Activated T-cell treated with anti-CD3 and anti-CD28 coated beads for 48 hours (primary cell): ENCODE measurements at regions not wholly inside any gene's neighbourhood (a gene's known extent, or its start where the extent isn't known, plus 50 kb on each side); places are given as distances from the start of the nearest gene placed in this dataset.
"Not testable (repeated sequence)": the region's sequence is repeated elsewhere in the genome, so short reads cannot be mapped to it uniquely, and the experiment has no call there.

ENCODE experiments used
- DNase-seq: peaks from one replicate; pipeline ENCODE4 v3.0.0-alpha.2; 2020; ENCODE audit warnings: low read depth

DNA sequence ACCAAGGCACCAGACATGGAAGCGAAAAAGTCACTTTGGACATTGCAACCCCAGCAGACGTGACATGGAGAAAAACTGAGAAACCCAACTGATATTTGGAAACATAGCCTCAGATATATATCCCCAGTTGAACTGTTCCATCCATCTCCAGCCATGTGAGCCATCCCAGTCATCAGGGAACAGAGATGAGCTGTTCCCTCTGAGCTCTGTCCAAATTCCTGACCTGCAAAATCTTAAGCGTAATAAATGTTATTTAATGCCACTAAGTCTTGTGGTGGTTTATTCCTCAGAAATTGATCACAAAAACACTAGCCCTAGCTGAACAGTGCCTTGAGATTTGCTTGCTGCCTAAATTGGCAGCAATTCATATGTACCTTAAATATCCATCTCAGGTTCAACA lies 182.8 kb downstream of the NRP2 start:
- no peak for DNase-seq

DNA sequence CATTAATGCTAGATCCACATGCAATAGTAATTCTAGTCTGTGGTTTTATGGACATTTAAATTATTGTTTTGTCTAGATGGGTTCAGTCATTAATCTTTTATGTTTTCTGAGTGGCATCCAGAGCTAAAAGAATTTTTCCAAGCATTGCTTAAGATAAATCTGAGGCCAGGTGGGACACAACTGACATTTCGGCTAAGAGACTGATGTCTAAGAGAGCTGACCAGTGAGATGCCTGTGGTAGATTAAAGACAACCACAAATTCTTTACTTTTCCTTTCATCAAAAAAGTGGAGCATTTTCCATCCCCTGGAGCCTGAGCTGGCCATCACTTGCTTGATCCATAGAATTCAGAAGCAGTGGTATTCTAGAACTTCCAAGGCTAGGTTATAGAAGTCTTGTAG lies 182.2 kb downstream of the NRP2 start:
- no peak for DNase-seq

DNA sequence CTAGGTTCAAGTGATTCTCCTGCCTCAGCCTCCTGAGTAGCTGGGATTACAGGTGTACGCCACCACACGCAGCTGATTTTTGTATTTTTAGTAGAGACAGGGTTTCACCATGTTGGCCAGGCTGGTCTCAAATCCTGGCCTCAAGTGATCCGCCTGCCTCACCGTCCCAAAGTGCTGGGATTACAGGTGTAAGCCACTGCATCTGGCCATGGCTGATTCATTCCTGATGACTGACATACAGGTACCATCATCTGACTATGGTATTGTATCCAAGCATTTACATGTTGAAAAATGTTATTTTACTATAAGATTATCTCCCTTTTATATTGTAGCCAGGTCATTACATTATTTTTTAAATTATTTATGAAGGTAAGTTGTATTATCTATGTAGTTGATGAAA lies 180.5 kb downstream of the NRP2 start:
- DNase-seq: not testable (repeated sequence)

GRCh38 chr2:205860885-205861284 lies 178.6 kb downstream of the NRP2 start:
- DNase-seq: no peak

DNA sequence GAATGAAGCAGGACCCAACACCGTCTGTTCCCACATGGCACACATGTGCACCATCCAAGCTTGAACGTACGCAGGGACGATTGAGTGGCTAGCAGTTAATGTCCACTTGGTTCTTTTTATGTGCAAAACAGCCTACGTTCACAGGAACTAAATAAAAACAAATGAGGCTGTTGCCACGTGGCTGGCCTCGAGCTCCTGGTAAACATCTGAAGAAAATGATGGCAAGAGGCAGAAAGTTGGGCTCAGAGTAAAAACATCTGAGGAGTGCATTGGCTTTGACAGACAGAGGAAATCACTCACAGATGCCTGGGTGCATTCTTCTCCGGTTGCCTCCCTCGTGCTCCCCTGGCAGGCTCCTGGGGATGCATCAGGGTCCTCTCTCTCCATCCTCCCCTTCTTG lies 177.9 kb downstream of the NRP2 start:
- DNase-seq: no peak

DNA sequence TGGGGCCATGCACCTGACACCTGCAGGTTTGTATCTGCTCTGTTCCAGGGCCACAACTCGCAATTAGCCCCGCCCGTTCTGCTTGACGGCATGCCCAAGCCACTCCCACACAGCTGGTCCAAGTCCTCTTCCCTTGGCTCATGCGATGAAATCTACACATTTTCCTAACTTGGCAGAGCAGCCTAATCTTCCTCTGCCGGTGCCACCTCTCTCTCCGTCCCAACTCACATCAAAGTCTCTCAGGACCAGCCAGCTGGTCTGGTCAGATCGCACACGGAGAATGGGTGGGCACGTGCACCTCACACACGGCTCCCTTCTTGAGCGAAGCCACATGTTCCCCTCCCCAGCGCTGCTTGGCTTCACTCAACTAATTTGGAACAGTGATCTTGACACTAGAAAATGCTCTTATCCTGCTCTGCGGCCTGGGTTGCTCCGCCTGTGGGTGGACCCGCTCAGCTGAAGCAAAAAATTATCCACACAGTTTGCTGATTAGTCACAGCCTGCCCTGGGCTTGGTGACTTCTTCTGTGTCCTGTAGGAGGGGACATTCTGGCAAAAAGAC lies 176.7 kb downstream of the NRP2 start:
- no peak for DNase-seq

DNA sequence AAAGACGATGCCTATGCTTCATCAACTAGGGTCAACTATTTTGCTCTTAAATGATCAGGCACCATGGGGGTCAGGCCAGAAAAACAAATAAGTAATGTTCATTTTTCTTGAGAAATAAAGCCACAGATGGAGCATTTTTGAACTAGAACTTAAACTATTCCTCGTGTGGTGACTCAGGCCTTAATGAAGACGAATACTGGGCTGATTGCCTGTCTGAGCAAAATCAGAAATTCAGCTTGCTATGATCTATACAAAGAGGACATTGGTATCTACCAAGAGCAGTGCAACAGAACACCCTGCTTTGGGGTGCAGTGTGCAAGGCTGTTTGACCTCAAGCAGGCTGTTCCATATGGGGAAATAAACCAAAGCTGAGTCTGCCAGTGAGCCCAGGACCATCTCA lies 176.0 kb downstream of the NRP2 start:
- DNase-seq: no peak

- DNase-seq: no peak
These were observed 175.4 kb downstream of the NRP2 start for GRCh38 chr2:205857520-205858237.

DNA sequence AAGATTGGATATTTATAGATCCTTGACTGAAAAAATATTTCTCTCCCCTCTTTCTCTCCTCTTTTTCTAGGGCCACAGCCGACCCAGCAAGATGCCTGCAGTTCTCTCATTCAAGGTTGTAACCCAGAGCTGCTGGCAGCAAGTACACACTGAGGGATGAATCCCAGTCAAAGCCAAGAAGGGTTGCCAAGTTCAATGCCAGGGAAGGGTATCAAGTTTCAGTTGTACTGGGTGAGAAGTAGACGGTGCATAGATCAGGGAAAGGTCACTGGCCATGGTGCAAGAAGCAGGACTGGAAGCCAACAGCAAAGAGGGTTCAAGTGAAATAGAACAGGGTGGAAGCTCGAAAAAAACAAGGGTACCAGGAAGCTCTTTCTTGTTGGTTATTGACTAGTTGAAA lies 170.2 kb downstream of the NRP2 start:
- DNase-seq: no peak

- DNase-seq: no peak
These were observed 168.3 kb downstream of the NRP2 start for GRCh38 chr2:205850611-205851010.

DNA sequence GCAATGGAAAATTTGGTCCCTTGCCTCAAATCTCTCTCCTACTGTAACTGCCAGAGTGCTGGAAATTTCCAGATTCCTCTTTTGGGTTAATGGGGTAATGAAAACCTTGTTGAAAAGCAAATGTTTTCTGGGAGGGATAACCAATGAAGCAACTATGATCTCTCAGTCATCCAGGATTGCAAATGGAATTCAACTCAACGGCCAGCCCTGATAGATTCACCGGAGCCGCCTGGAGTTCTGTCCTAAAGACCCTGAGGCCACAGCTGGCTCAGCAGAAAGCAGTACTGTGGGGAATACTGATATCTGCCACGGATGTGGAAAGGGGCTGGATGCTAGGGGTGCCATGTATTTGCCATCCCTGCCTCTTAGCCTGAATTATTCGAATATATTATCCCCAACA lies 167.8 kb downstream of the NRP2 start:
- no peak for DNase-seq

DNA sequence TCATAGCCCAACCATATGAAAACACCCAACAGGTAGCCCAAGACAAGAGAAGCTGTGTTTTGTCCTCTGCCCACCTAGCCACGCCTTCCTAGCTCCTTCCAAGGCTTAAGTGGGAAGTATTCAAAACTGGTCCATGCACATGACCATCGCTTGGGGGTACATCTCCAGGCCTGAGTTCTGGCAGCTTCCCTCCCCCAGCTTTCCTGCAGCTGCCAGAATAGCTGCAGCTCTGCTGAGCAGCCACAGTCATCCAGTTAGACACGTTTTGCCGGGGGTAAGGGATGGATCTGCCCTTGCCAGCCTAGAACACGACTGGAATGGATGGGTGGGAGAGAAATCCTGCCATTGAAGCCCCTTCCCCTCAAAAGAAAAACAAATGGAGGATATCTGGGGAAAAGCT lies 166.8 kb downstream of the NRP2 start:
- no peak for DNase-seq

- DNase-seq: no peak
These were observed 166.3 kb downstream of the NRP2 start for GRCh38 chr2:205848601-205849000.
